CD4-positive, alpha-beta T cell treated with Interferon alpha-2 for 1 hour (primary cell): ENCODE measurements at regions not wholly inside any gene's neighbourhood (a gene's known extent, or its start where the extent isn't known, plus 50 kb on each side); places are given as distances from the start of the nearest gene placed in this dataset.

Experiments used
- DNase-seq, 2 donors: peaks; one replicate each; pipeline ENCODE4 v3.0.0-alpha.2; 2020 to 2022

DNA sequence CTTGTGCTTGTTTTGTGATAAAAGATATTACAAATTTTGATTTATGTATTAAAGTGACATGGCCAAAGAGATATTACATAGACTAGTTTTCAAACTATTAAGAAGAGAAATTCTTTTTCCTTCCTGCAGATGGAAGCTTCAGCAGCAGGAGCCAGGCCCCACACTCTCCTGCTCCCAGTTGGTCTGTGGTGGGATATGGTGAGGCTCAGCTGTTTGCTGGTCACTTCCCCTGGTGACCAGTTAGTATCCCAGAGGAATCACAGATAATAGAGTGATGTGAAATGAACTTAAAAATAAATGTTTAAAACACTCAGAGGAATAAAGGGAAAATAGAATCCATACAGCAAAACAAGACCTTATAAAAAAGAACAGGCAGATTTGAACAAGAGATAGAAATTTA lies 154.7 kb downstream of the KTN1 start:
- DNase-seq = no peak

DNA sequence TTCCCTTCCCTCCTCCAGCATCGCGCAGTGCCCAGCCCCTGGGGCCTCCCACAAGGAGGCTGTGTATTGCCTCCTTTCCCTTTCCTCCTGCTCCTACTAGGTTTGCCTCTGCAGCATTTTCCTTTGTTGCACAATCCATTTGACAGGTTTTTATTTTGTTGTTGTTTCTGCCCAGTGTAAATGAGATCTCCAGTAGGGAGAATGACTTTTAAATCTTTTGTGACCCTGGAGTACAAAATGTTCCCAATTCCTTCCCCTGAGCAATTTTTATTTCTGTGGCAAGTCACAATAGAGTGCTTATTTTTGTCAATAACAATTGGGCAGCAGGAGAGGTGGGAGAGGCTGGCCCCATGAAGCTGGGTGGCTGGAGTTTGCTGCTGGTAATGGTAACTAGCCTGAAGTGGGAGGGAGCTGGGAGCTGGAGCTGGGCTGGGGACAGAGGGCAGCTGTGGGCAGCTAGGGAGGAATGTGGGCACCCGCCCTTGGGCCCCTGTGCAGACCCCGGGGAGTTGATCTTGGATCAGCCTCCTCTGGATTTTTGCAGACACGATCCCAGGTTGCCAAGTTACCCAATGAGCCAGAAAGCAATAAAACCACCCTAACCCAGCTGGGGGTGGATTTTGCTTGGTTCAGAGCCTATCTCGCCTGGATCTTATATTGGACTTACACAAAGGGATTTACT lies 160.1 kb downstream of the KTN1 start:
- no peak for DNase-seq

GRCh38 chr14:55740649-55740989 lies 160.6 kb downstream of the KTN1 start:
- DNase-seq = no peak

GRCh38 chr14:55741240-55741639 lies 161.2 kb downstream of the KTN1 start:
- DNase-seq = no peak

DNA sequence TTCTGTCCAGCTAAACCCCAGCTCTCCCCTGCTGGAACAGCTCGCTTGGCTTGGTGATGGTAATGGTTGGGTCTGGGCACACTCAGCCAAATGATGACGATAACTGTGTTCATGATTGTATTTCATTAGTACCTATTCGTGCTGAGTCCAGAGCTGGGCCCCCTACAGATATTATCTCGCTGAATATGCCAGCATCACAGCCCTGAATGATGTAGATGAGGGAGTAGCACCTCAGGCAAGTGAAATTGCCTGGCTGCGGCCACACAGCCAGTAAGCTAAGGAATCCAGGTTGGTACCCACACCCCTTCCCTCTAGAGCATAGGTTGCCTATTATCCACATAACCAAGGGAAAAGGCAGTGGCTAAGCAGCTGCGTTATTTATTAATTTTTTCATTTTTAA lies 163.5 kb downstream of the KTN1 start:
- no peak for DNase-seq

GRCh38 chr14:55744321-55744720 lies 164.3 kb downstream of the KTN1 start:
- no peak for DNase-seq

GRCh38 chr14:55745906-55746305 lies 165.9 kb downstream of the KTN1 start:
- DNase-seq = no peak

GRCh38 chr14:55746558-55746957 lies 166.6 kb downstream of the KTN1 start:
- DNase-seq = no peak

DNA sequence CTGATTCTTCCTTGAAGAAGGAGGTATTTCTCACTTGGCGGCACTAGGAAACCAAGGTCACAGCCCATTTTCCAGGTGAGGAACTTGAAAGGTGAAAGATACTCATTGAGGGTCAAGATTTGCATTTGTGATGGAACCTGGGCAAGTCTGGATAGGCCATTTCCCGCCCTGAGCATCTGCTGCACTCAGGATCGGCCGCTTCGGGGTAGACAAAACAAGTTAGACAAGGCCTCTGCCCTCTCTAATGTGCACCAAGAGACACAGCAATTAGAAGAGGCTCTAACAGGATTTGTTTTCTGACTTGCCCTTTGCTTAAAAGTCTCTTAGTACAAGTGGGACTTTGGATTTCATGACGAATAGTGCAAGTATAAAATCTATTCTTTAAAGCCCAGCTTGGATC lies 167.2 kb downstream of the KTN1 start:
- no peak for DNase-seq

- no peak for DNase-seq
Observed at GRCh38 chr14:55749201-55749812, 169.3 kb downstream of the KTN1 start.

GRCh38 chr14:55749946-55750345 lies 169.9 kb downstream of the KTN1 start:
- DNase-seq = no peak

- no peak for DNase-seq
Observed at GRCh38 chr14:55752580-55753390, 172.8 kb downstream of the KTN1 start.

DNA sequence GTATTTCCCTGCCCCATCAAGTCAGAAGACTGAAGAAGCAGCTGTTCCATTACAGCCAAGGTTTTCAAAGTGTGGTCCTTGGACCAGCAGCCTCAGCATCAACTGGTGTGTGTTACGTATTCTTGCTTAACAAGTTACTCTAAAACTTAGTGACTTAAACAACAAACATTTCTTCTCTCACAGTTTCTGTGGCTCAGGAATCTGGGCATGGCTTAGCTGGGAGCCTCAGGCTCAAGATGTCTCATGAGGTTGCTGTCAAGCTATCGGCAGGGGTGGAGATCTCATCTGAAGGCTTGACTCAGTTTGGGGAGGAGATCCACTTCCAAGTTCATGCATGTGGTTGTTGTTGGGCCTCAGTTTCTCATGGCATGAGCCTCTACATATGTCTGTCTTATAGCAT lies 174.5 kb downstream of the KTN1 start:
- DNase-seq = no peak

DNA sequence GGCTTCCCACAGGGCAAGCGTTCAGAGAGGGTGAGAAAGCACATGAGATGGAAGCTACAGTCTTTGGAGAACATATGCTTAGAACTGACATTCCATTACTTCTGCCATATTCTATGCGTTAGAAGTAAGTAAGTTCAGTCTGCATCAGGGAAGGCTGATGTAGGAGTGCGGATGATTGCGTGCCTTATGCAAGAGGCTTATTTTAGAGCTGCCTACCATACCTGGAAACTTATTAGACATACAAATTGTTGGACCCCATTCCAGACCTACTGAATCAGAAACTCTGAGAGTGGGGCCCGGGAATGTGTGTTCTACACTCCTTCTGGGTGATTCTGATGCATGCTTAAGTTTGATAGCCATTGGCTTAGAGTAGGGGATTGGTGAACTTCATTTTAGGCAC lies 174.9 kb downstream of the KTN1 start:
- no peak for DNase-seq

GRCh38 chr14:55756078-55756477 lies 176.1 kb downstream of the KTN1 start:
- DNase-seq = no peak

GRCh38 chr14:55756557-55756956 lies 176.6 kb downstream of the KTN1 start:
- DNase-seq = no peak

- no peak for DNase-seq
Observed at GRCh38 chr14:55758796-55759195, 178.8 kb downstream of the KTN1 start.

GRCh38 chr14:55760789-55761566 lies 181.0 kb downstream of the KTN1 start:
- no peak for DNase-seq

GRCh38 chr14:55761651-55762050 lies 181.6 kb downstream of the KTN1 start:
- DNase-seq = no peak

DNA sequence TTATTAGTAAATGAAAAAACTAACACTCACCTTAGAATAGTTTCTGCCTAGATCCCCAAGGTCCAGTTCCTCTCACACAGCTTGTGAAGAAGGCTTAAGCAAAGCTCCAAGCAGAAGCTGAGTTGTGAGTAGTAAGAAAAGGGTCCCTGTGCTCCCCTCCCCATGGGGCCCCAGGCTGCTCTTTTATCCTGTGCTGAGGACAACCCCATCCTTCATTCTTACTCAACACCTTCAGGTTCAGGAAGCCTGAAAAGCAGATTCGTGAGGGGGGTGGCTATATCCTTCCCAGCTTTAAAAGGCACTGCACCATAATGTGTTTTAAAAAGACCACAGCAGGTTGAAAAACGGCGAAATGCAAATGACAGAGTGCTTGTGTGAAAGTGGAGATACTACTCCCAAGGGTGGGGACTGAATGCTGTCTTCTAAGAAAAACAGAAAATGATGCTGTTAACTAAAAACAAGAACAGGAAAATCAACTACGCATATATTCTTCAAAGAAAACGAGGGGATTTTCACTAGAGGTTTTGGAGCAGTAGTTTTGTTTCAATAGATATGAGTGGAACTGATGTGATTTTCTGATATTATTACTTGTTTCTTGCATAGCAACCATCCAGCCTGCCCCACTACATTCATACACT lies 182.7 kb downstream of the KTN1 start:
- DNase-seq = peak in 1 of 2 donors; percentile 41

GRCh38 chr14:55764784-55765183 lies 184.8 kb downstream of the KTN1 start:
- DNase-seq = no peak

GRCh38 chr14:55766071-55766470 lies 186.1 kb downstream of the KTN1 start:
- DNase-seq = no peak

GRCh38 chr14:55767286-55767685 lies 187.3 kb downstream of the KTN1 start:
- no peak for DNase-seq
